ENCODE measurements at regions not wholly inside any gene's neighbourhood (a gene's known extent, or its start where the extent isn't known, plus 50 kb on each side); places are given as distances from the start of the nearest gene placed in this dataset.

DNA sequence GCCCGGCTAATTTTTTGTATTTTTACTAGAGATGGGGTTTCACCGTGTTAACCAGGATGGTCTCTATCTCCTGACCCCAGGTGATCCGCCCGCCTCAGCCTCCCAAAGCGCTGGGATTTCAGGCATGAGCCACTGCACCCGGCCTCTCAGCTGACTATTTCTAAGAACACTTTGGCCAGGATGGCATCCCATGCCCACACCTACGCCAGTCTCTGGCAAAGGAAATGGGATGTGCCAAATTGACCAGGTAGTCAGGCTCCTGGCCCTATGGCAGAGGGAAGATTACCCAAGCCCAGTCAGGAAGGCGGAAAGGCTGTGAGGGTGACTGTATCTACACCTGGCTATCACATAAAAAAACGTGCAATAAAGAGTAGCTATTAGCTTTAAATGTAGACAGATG is 94.1 kb upstream of the DUSP5 start:
- no peak for DNase-seq (ENCODE audit: low read depth)
- TF ChIP-seq, protein P1, sequence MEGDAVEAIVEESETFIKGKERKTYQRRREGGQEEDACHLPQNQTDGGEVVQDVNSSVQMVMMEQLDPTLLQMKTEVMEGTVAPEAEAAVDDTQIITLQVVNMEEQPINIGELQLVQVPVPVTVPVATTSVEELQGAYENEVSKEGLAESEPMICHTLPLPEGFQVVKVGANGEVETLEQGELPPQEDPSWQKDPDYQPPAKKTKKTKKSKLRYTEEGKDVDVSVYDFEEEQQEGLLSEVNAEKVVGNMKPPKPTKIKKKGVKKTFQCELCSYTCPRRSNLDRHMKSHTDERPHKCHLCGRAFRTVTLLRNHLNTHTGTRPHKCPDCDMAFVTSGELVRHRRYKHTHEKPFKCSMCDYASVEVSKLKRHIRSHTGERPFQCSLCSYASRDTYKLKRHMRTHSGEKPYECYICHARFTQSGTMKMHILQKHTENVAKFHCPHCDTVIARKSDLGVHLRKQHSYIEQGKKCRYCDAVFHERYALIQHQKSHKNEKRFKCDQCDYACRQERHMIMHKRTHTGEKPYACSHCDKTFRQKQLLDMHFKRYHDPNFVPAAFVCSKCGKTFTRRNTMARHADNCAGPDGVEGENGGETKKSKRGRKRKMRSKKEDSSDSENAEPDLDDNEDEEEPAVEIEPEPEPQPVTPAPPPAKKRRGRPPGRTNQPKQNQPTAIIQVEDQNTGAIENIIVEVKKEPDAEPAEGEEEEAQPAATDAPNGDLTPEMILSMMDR (conservative IDR thresholded peaks at IDR 0.05; ENCODE audit: low read length): no peak
- no peak overlapping the region for H3K4me3 ChIP-seq (ENCODE audit: low read length)

DNA sequence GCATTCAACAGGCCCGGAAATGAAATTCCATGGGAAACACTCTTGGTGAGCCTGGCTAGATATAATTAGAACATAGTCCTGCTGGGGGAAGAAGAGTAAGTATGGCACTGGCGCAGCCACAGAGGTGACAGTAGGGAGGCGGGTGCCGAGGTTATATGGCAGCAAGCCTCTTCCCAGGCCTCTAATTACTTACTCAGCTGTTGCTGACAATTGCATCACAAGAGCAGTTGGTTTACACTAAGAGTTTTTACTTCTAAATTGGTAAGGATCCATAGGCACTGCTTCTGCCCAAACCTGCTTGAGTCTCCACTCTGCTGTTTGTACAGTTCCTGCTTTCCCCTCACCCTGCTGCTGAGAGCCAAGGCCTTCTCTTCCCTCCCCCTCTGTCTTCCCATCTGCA is 93.3 kb upstream of the DUSP5 start:
- DNase-seq (ENCODE audit: low read depth): peak; percentile 64
- TF ChIP-seq, protein P1 (conservative IDR thresholded peaks at IDR 0.05; ENCODE audit: low read length): no peak
- H3K4me3 ChIP-seq (ENCODE audit: low read length): no peak overlapping the region

DNA sequence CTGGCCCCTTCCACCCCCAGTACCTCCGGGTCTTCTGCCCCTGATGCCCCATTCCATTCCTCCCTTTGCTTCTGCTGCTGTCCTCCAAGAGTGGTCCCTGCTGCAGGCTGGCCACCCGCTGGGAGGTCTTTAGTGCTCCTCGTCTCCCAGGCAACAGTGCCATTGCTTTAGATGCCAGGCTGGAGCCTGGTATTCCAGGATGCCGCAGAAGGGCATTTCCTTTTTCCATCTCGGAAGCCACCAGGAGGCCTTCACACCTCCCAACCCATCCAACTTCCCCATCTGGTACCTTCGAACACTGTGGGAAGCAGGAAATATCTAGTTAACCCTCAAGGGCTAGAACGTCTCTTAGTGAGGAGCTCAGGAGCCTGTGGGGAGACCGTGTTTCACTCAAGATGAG is 92.9 kb upstream of the DUSP5 start:
- H3K4me3 ChIP-seq (ENCODE audit: low read length): no peak overlapping the region
- TF ChIP-seq, protein P1 (conservative IDR thresholded peaks at IDR 0.05; ENCODE audit: low read length): no peak
- DNase-seq (ENCODE audit: low read depth): no peak

DNA sequence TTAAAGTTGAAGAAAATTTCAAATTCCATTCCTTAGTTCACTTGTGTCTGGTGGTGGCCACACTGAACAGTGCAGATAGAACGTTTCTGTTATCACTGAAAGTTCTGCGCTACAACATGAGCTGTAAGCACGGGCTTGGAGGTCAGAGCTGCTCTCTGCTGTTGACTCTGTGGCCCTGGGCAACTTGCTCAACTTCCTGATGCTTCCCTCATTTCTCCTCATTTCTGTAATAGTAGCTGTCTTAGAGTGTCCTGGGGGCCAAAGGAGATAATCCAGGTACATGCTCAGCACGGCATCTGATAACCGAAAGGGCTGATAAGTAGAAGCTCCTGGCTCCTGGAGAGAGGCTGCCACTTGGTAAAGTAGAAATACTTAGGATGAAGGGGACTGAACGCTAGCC is 92.3 kb upstream of the DUSP5 start:
- TF ChIP-seq, protein P1 (conservative IDR thresholded peaks at IDR 0.05; ENCODE audit: low read length): no peak
- DNase-seq (ENCODE audit: low read depth): no peak

DNA sequence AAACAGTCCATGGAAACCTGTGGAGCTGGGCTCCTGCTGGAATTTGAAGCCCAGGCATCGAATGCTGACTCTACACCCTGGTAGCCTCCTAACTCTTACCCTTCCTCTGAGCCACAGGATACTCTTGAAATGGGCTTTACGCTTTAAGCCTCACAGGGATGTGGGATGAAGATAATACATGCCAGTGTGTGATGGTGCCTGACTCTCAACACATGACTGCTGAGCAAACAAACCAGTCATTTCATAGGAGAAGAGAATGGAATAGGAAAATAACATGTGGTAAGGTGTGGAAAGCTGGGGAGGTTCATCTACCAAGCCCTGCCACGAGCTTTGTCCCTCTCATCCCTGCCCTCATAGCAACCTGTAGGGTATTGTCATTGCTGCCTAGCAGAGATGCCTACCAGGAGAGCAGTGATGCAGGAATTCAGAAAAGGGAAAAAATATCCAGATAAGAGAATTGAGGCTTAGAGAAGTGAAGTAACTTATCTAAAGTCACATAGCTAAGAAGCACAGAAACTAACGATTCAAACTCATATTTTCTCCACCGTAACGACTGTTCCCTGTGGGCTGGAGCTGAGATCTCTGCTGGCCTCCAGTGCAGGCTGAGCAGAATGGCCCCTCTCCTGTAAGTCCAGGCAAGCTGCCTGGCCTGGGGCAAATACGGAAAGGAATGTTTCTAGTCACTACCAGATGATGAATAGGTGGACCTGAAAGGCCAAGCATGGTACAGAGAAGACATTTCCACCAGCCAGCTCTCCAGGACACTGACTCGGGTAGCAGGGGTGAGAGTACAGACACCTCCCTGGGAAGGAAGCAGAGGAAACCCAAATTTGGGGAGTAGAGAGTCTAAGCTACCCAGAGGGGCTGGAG is 90.2 kb upstream of the DUSP5 start:
- TF ChIP-seq, protein P1 (conservative IDR thresholded peaks at IDR 0.05; ENCODE audit: low read length): no peak
- no peak overlapping the region for H3K4me3 ChIP-seq (ENCODE audit: low read length)
- DNase-seq (ENCODE audit: low read depth): no peak

More for the DNA sequence above, 92.3 kb upstream of the DUSP5 start:
- H3K4me3 ChIP-seq (ENCODE audit: low read length): no peak overlapping the region

DNA sequence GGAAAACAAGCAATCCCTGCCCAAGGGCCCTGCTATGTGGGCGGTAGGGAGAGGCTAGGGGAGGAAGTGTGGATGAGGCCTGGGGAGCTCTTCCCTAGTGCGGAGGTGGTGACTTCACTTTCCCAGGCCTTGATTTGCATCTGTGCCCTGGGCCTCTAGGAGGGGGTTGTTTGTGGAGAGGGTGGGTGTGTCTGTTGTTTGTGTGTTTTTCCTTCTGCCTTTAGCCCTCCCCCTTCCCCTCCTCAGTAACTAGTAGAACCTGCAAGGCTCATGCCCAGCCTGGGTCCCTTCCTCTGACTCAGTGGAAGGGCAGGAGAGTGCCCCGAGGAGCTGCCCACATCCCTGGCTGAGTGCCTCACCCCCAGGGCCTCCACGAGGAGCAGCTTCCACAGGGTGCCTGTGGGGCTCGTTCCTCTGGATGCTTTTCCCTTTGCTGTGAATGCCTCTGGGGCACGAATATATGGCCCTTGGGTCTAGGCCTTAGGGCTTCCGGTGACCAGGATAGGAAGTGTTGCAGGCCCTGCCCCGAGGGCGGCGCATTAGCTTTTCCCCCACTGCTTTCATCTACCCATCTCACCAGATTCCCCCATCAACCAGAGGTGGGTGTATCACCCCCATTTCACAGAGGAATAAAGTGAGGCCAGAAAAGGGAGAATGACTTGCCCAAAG is 89.4 kb upstream of the DUSP5 start:
- H3K4me3 ChIP-seq (ENCODE audit: low read length): no peak overlapping the region
- no peak for DNase-seq (ENCODE audit: low read depth)
- TF ChIP-seq, protein P1 (conservative IDR thresholded peaks at IDR 0.05; ENCODE audit: low read length): no peak

DNA sequence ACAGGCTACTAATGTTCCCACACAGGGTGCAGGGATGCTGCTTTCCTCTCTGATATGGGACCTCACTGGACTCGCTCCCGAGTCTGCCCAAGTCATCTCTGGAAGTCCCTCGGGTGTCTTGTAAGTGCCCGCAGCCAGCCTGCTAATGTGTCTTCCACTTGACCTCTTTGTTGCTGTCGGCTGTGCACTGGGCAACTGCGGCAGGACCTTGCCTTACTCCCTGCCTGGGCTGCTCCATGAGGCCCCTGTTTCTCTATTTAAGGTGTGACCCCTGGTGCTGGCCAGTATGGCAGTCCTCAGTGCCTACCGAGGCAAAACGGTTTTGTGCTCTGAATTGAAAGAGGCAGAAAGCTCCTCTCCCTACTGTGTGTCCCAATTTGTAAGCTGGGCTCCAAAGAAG is 88.8 kb upstream of the DUSP5 start:
- no peak overlapping the region for H3K4me3 ChIP-seq (ENCODE audit: low read length)
- TF ChIP-seq, protein P1 (conservative IDR thresholded peaks at IDR 0.05; ENCODE audit: low read length): no peak

More for the DNA sequence above, 88.8 kb upstream of the DUSP5 start:
- no peak for DNase-seq (ENCODE audit: low read depth)
